HG03439 (cell line): ENCODE measurements at regions not wholly inside any gene's neighbourhood (a gene's known extent, or its start where the extent isn't known, plus 50 kb on each side); places are given as distances from the start of the nearest gene placed in this dataset.
A peak's percentile ranks its signal among the peaks of the same experiment; 100 is the strongest.
"Not testable (repeated sequence)": the region's sequence is repeated elsewhere in the genome, so short reads cannot be mapped to it uniquely, and the experiment has no call there.

ENCODE experiments used
- ATAC-seq: cut with Tn5 transposase; IDR thresholded peaks from one replicate; pipeline ENCODE4 v1.9.1; 2021; ENCODE audit warnings: mild to moderate bottlenecking, moderate library complexity; ENCODE audit not compliant: unreplicated experiment

DNA sequence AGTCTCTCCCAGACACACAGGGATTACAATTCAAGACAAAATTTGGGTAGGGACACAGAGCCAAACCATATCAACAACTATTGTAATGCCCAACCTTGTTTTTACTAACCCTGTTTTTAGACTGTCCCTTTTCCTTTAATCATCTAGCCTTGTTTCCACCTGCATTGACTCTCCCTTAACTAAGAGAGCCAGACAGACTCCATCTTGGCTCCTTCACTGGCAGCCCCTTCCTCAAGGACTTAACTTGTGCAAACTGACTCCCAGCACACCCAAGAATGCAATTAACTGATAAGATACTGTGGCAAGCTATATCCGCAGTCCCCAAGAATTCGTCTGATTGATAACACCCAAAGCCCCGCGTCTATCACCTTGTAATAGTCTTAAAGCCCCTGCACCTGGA is 151.8 kb upstream of the DGKB start:
- ATAC-seq: not testable (repeated sequence)

DNA sequence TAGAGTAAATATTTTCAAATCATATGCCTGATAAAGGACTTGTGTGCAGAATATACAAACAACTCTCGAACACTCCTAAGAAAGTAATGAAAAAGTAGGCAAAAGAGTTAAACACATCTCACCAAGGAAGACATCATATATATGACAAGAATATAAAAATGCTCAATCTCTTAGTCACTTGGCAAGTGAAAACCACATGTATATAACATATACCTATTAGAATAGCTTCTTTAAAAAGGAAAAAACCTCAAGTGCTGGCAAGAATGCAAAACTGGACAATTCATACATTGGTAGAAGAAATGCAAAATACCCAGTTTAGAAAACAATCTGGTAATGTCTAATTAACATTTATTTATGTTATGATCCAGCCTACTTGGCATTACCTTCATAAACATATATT is 146.6 kb upstream of the DGKB start:
- no peak for ATAC-seq

DNA sequence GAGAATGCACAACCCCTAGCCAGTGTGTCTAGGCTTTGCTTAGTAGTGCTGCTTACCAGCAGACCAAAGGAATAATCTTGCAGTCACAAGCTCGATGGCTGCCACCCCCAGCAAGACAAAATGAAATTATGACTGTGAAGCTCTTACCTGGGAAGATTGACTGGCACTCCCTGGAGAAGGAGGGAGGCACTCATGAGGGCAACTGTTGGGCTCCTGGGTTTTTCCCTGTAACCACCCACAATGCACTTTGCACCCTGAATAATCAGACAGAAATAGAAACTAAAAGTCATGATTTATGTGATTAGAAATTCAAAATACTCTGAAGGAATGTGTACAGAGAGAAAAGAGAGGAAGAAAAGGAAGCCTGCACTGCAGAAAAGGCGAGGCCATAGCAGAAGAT is 144.3 kb upstream of the DGKB start:
- ATAC-seq: no peak

DNA sequence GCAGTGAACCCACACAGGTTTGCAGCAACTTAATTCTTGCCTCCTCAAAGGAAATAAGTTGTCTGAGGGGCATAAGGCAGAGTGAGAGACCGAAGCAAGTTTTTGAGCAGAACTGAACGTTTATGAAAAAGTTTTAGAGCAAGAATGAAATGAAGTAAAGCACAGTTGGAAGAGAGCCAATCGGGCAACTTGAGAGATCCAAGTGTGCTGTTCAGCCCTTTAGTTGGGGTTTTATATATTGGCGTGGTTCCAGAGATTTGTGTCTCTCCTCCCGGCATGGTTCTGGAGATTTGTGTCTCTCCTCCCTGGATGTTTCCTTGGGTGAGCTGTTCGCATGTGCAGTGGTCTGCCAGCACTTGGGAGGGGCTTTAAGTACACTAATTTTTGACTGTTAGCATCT is 141.4 kb upstream of the DGKB start:
- no peak for ATAC-seq

DNA sequence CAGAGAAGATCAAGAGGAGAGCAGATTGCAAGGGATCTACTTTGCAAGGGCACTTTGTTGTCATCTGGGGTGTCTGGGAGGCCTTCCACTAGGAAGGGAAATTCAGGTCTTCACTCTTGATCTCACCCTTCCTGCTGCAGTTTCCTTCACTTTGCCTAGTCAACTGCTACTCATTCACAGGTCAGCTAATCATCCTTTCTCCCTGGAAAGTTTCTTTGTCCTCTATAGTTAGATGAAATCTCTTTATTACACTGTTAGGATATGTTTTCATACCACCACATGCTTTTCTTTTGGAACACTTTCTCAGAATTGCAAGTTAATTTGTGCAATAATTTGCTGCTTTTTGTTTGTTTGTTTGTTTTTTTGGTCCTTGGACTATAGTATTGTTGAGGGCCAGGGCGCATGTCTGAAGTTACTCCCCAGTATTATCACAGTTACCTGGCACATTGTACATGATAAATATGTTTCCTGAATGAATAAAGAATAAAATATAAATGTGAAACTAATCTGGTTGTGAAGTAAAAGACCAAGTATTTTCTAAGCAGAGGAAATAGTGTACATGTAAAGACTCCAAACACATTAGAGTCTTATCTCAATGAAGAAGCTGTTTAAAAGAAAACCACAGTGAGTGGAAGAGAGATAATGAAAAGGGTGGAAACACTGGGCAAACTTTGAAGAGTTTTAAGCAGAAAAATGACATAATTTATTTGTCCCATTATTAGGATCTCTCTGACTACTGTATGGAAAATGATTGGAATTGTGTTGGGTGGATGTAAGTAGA is 139.9 kb upstream of the DGKB start:
- no peak for ATAC-seq

DNA sequence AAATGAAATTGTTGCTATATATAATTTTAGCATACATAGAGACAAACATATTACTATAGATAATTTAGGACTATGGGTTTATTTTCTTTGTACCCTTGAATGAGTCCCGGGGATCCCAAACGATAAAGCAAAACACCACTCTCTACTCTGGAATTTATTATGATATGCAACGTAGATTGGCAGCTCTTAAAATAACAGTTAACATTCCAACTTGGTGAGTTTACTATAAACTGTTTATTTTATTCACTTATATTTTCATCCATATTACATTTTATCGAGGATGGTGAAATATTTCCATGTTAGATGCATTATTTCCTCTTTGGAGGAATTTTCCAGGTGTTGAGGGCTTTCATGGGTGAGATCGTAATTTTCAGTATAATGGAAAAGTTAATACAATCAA is 138.7 kb upstream of the DGKB start:
- ATAC-seq: no peak

DNA sequence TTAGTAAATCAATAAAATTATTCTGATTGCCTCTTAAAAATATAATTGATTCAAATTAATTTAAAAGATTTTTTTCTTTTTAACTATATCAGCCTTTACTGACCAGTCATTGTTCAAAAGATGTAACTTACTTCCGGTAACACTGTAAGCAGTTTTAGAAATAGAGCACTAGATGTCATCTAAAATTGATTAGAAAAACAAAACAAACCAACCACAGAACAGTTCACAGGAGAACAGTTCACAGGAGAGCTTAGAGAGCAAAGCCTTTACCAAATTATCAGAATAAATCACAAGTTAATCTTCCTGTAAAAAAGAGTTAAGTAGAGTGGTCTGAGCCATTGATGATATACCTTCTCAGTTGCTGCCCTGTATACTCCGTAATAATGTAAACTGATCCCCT is 133.3 kb upstream of the DGKB start:
- ATAC-seq: no peak

DNA sequence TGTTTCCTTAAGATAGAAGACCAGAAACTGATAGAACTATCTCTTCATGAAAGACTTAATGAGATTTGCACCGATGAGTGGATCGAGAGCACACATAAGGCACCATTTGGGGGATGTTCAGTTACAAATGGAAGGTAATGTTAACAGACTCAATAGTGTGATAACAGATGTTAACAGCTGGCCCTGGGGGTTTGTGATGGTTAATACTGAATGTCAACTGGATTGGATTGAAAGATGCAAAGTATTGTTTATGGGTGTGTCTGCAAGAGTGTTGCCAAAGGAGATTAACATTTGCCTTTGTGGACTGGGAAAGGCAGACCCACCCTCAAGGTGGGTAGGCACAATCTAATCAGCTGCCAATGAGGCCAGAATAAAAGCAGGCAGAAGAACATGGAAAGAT is 130.5 kb upstream of the DGKB start:
- ATAC-seq: no peak

DNA sequence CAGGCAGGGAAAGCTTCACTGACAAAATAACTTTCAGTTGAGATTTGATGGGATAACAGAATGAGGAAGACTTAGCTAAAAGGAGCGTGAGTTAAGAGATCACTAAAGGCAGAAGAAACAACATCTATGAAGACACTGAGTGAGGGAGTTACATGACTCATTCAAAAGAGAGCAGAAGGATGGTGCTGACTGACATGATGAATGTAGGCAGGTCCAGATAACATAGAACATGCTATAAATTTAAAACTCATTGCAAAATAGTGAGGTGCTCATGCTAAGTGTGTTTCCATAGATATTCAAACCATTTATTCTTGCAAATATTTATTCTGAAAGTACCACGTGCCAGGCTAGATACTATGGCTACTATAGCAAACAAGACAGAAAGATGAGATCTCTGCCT is 116.4 kb upstream of the DGKB start:
- no peak for ATAC-seq

DNA sequence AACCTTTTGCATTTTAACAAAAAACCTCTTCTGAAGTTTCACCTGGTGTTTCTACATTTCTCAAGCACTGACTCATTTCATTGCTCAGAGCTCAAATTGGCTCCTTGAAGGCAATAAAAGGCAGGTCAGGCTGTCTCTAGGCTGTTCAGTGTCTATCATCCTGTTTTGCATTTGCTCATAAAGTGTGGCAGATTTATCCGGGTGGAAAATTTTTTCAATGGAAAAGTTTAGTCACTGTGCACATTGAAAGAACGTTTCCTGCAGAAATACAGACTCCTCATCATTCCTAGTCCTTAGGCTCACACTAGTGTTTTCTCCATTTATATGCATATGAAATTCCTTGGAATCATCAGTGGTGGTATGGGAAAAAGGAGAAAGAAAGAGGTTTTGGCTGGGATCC is 114.2 kb upstream of the DGKB start:
- ATAC-seq: no peak

DNA sequence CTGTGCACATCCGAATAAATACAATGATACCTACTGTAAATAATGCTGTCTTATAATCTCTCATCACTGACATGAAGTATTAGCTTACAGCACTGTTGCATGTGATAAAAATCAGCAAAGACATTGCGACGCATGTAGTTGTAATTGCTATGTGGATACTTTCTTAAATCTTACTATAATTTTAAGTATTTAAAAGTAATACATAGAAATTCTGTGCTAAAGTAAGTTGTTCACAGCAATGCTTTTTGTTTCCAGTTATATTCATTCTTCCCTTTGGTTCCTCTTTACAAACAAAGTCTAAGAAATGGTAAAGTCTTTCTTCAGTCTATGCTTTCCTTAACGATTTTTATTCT is 113.7 kb upstream of the DGKB start:
- no peak for ATAC-seq

DNA sequence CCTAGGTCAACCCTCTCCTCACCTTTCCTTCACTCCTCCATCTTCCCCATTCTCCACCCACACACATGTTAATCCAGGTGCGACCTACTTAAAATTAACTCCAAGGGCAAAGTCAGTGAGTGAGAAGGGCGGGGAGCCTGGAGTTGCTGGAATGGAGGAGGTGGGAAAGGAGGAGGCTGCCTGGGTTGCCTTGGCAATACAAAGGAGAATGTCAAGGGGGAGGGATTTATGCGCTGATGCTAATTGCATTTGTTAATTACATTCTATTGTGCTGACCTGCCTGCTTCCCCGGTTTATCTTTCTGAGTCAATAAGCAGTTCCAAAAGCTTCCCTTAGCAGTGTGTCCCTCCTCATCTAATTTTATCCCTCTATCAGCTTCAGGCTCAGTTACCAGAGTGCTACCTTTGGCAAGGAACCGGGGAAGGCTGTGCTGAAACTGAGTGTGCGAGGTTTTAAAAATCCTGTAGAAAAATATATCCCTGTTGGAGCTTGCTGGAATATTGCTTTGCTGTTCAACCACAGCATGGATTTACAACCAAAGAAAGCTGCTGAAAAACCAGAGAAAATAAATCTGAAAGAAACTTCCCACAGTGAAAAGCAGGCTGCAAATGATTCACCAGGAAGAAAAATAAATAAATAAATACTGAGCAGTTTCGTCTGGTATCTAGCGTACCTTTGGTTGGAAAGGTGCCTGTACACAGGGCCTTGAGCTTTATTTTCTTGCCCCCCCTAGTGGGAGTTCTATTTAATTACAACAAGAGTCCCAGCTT is 113.2 kb upstream of the DGKB start:
- ATAC-seq: peak; percentile 95

DNA sequence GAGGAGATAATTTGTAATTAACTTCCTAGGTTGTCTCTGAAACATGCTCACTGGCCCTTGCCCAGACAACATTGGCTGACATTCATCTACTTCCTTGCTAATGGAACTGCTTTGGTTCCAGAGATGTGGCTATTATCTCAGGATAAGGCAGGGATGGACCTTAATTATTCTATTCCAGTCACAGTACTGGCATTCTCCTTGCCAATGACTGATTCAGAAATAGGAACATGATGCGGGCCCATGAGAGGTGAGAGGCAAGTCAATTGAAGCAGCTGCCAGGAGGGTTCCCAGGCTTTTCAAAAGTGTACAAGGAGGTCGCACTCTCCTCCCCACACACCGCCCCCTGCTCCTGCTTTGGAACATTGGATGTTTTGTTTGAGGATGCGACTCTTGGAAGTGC is 109.6 kb upstream of the DGKB start:
- ATAC-seq: no peak

DNA sequence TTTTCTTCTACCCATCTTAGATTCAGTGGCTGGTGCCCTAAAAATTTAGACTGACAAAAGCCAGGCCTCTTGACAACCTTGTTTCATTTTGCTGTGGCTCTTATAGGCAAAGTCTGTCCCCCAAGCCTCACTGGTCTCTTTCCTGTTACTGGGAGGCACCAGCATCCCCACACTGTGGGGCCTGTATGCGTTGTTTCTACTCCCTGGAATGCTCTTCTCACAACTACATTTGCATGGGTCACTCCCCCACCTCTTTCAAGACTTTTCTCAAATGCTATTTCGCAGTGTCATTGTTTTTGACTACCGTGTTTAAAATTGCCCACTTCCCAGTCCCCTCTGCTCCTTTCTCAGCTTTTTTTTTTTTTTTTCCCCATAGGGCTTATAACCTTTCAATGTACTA is 108.7 kb upstream of the DGKB start:
- ATAC-seq: no peak

DNA sequence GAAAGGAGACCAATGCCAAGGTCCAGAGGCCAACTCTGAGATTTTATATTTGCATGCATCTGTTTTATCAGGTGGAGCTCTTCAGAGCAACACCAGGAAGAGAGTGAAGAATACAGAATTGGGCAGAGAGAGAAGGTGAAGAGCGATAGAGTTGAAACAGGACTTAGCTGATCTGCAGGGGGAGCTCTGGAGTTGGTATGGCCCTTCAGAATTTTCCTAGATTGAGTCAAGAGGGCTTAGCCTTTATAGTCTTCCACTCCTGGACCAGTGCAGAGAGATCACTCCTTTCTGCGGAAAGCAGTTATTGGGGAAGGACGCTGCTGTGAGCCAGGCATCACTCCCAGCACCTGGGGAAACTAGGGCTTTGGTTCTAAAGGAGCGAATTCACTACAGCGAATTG is 105.0 kb upstream of the DGKB start:
- ATAC-seq: no peak

DNA sequence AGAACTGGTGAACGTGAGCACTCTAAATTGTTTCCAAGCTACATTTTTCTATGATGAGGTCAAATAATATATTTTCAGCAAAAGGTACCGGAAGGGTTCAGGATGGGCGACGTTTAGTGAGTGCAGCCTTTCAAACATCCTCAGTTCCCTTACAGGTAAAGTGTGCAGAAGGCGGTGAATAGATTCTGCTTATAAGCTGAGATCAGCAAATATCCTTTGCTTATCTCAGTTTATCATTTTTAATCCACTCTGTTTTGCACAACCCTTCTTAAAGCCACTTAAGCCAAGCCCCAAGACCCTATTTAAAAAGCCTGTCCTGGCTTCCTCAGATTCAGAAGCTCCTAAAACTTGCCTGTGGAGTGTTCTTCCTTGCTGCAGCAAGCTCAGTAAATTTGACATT is 103.1 kb upstream of the DGKB start:
- no peak for ATAC-seq

DNA sequence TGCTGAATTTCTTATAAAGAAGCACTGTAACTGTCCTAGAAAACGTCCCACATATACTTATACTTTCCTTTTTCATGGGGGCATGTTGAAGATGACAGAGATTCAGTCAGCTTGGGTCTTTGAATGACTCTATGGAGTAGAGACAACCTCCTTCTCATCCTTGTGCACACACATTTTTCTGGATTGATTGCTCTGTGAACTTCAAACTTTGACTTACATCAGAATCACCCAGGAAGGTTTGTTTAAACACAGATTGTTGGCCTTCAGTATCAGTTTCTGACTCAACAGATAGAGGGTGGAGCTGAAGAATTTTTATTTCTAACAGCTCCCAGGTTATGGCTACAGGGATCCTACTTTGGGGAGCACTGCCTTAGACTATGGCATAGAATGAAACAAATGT is 97.6 kb upstream of the DGKB start:
- ATAC-seq: no peak

DNA sequence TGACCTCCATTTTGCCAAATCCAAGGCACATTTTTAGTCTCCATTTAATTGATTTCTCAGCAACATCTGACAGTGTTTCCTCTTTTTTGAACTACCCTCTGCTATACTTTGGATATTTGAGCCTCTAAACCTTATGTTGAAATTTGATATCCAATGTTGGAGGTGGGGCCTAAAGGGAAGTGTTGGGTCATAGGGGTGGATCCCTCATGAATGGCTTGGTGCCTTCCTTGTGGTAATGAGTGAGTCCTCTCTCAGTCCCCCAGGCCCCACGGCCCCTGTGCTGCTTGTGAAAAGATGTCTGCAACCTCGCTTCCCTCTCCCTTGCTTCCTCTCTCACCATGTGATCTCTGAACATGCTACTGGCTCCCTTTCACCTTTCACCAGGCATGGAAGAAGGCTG is 96.8 kb upstream of the DGKB start:
- no peak for ATAC-seq

DNA sequence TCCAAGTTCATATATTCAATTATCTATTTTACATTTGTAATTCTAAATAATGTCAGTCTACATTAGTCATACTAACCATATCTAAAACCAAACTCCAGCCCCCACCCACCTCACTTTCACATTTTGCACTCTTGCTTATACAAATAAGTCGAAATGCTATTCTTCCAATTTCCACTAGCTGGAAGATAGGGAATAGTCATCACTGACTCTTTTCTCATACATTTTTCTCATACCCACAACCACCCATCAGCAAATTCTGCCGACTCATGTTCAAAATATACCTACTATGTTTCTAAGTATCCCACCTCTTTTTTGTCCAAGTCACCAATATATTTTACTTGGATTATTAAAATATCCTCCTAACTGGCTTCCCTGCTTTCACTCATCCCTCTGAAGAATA is 93.2 kb upstream of the DGKB start:
- ATAC-seq: no peak

DNA sequence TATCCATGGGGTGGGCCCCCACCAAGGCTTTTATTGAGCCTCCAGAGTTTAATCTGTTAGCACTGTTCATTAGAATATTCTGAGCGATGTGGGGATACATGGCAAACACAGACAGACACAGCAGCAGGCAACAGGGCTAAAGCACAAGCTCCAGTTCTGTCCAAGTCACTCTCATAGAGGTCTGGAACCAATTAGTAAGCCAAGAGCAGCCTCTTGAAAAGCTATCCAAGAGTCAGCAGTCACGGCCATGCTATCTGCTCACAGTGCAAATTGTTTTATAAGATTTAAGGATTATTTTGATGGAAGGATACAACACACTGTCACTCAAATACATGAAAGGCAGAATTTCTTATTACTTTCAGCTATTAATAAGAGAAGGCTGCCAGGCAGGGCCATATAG is 86.4 kb upstream of the DGKB start:
- no peak for ATAC-seq

DNA sequence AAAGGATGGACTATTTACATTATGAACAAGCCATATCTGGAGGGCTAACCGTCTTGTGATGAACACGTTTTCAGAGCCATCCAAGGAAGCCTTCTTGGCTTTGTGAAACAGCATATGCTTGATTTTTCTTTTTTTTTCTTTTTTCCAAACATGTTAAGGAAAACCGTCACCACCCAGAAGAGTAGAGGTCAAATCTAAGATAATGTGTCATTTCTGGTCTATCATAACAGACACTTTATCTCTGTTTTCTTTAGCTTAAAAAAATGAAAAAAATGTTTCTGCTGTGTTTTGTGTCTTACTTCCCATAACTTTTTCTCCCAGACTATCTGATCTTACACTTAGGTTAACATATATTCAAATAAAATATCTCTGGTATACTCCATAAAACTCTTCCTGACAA is 76.1 kb upstream of the DGKB start:
- no peak for ATAC-seq

DNA sequence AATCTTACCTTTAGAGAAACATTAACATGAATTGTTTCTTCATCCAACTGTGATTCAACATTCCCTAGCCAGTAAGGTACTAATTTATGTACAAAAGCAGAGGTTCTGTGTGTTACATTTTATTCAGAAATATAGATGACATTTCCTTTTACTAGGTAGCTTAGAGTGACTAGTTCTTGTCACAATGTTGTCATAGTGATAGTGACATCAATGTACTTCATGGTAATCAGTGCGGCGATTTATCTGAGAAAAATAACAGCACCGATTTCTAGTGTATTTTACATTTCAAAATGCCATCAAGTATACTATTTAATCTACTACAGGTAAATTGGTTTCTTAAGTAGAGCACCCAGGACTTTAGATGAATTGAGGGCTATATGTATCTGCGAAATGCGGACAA is 72.1 kb upstream of the DGKB start:
- ATAC-seq: no peak
